GM19238 (cell line): ENCODE measurements at regions not wholly inside any gene's neighbourhood (a gene's known extent, or its start where the extent isn't known, plus 50 kb on each side); places are given as distances from the start of the nearest gene placed in this dataset.
A peak's percentile ranks its signal among the peaks of the same experiment; 100 is the strongest.

Experiments
- DNase-seq: peaks from one replicate; pipeline ENCODE4 v3.0.0; 2011; ENCODE audit warnings: low spot score; ENCODE audit not compliant: insufficient read length

DNA sequence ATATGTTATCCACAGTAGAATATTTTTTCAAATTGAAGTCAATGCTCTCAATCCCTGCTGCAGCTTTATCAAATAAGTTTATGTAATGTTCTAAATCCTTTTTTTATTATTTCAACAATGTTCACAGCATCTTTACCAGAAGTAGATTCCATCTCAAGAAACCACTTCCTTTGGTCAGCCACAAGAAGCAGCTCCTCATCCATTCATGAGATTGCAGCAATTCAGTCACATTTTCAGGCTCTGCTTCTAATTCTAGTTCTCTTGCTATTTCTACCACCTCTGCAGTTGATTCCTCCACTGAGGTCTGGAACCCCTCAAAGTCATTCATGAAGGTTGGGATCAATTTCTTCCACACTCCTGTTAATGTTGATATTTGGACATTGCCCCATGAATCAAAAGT is 2301.3 kb upstream of the TENM3 start:
- no peak for DNase-seq

DNA sequence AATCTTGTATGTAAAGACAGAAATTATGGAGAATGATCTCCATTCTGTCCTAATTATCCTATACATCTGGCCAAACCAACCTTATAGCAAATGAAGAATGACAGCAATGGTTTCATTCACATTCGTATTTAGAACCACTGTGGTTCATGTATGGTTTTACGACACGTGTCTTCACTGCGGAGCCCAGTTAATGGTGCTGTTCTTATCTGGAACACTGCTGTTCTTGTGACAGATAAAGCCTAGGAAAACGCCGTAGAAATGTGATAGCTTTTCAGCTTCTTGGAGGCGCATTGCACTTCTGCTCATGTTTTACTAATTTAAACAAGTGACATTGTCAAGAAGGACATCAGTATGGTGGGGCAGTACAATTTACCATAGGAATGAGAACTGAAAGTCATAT is 2266.4 kb upstream of the TENM3 start:
- no peak for DNase-seq

DNA sequence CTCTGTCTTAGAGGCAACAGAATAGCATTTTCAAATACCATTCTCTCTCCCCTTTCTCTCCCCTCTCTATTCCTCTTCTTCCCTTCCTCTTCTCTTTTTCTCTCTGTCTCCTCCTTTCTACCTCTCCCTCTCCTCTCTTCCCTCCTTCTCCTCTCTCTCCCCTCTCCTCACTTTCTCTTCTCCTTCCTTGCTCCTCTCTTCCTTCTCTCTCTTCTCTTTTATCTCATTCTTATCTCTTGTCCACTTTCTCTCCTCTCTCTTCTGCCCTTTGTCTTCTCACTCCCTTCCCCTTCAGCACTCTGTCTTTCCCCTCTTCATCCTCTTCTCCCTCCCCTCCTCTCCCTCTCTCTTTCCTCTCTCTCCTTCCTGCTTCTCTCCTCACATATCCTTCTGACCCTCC is 2265.8 kb upstream of the TENM3 start:
- DNase-seq, result no peak

DNA sequence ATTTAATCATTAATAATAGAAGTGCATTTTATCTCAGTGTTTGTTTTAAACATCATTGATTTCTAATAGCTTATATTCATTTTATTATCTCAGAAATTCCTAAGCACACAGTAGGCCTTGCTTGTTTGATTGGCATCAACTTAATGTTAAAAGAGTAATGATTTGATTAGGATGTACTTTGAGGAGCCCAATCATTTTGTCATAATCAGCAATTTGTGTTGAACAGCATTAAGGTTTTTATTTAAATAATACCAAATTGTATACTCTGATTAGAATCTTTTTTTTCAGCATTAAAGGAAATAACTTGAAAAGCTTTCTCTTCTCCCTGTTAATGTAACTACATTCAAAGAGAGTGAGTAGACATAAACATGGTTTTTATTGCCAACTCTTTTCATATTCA is 2262.0 kb upstream of the TENM3 start:
- no peak for DNase-seq

DNA sequence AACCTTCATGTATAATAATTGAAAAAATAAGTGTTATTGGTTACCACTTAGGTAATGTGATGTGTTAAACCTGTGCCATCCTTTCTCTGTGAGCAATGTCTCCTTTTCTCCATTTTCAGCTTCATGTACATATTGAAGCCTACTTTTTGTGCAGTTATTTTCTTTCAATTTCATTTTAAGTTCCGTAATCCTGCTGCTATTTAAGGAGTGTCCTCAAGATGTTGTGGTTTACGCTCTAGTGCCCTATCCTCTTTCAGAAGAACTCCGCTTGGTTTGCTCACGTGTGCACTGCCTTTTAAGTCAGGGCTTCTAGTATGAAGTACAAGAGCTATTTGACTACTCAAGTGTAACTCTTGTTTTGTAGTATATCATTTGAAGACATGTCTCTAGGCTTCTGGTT is 2253.2 kb upstream of the TENM3 start:
- DNase-seq, result peak; percentile 4

DNA sequence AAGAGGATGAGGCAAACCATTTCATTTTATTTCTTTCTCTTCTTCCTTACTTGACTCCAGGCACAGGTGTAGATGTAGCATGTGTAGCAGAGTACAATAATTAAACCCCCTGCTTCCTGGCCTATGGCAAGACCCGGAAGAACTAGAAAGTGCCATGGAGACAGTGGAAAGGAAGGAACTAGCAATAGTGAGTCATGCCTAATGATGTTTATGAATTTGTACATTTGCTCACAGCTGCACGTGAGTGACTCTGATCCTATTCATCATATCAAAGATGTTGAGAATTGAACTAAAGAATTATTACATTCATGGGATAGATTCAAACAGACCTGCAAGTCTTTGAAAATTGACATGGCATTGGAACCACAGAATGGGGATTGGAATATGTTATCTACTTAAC is 2233.9 kb upstream of the TENM3 start:
- no peak for DNase-seq

DNA sequence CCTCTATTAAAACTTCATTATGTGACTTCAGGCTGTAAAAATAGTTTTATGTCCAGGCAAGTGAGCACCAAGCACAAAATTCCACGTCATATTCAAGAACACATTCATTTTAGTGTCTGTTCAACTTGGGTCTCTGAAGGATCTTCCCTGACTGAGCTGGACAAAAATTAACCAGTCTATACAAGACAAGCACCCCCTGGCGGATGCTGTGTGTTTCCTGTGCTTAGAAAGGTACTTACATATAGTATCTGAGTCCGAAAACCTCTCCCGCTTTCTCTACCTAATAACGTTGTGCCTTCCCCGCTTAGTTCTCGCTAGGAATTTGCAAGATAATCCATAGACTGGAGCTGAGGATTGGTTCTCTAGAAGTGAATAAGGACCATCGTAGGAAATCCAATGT is 2214.5 kb upstream of the TENM3 start:
- DNase-seq, result no peak

DNA sequence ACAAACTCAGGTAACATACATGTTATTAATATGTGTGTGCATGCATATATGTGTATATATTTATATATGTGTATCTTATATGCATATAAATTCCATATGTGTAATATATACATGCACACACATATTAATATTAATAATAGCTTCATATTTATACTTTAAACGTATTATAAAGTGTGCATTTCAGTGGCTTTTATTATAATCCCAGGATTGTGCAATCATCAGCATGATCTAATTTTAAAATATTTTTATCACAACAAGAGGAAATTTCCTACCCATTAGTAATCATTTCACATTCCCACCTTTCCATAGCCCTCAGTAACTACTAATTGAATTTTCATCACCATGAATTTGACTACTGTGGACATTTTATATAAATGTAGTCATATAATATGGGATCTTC is 2211.9 kb upstream of the TENM3 start:
- no peak for DNase-seq

DNA sequence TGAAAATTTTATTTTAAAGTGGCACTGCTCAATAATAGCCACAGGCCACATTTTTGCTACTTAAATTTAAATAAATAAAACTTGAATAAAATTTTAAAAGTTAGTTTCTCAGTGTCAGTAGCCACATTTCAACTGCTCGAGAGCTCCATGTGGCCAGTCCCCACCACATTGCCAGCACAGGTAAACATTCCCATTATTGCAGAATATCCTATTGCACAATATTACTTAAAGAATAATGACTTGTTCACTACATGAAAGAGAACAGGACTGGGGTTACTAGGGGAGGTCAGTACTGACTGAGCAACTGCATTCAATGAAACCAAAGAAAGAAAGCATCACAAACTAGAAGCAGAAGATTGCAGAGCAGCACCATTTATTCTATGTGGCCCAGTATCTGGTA is 2201.6 kb upstream of the TENM3 start:
- no peak for DNase-seq

DNA sequence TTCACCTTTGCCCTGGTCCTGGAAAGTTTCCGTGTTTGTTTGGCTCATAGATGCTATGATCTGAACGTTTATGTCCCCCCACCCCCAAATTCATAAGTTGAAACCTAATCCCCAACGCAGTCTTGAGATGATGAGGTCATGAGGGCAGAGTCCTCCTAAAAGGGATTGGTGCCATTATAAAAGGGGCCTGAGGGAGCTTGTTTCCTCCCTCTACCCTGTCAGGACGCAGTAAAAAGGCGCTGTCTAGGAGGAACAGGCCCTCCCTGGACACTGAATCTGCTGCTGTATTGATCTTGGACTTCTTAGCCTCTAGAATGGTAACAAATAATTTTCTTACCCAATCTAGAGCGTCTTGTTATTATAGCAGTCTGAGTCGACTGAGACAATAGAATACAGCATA is 2190.6 kb upstream of the TENM3 start:
- no peak for DNase-seq

DNA sequence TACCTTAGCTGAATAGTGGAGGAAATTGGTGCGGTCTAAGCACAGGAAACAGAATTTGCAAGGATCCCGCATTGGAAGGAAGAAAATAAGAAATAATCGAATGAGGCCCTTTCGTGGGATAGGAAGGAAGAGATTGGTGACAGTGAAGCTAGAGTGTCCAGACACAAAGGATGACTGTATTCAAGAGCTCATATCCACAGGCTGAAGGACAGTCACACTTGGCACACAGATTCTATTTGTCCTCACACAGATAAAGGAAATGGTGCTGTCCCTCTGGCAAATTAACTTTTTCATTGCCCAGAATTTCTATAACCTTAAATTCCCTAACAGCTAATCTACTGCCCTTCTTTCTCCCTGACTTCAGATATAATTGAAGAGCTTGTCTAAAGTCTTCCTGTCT is 2188.9 kb upstream of the TENM3 start:
- no peak for DNase-seq

DNA sequence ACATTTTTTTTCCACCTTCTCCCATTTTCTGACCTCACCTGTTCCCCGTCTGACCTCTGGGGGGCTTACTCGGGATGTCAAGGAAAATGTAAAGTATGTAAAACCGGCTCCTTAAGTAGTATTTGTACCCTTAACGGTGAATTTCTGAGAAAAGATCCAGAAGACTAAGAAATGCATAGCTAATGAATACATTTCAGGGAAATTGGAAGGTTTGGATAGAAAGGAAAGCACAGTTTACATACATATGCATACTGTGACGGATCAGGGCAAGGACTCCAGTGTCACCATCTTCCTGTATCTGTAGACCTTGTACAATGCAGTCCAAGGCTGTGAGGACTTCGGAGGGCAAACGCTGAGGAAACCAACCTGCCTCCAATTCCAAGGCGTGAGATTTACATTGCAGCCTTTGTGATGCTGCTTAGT is 2185.9 kb upstream of the TENM3 start:
- no peak for DNase-seq

DNA sequence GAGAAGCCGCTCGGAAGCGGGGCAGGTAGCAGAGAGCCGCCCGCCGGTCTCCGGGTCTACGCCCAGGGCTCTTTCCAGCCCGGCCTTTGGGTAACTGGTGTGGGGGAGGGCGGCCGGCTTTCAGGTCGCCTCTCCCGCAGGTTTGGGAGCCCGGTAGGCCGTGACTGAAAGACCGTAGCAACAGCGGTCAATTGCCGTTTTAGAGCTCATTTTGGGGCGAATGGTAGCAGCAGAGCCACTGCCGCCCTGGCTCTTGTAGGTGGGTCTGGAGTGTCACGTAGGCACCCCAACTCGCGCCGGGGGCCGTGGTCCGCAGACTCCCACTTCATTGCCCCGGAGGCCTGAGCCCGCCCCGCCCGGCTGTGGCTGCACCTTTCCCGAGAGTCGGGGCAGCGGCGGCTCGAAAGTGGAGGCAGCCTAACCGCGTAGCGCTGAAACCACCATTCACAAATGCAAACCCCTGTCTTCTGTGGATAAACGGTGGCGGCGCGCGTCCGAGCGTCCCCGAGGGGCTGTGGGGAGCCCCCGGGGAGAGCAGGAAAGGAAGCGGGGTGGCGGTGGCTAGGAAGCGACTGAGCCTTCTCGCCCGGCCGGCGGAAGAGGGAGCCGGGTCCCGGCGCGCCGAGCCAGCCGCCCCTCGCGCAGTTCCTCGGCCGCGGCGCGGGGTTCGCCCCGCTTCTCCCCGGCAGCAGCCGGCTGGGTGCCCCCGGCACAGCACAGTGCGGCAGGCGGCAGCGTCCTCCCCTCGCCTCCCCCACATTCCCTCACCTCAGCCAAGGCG is 2185.1 kb upstream of the TENM3 start:
- peak; percentile 9 for DNase-seq

DNA sequence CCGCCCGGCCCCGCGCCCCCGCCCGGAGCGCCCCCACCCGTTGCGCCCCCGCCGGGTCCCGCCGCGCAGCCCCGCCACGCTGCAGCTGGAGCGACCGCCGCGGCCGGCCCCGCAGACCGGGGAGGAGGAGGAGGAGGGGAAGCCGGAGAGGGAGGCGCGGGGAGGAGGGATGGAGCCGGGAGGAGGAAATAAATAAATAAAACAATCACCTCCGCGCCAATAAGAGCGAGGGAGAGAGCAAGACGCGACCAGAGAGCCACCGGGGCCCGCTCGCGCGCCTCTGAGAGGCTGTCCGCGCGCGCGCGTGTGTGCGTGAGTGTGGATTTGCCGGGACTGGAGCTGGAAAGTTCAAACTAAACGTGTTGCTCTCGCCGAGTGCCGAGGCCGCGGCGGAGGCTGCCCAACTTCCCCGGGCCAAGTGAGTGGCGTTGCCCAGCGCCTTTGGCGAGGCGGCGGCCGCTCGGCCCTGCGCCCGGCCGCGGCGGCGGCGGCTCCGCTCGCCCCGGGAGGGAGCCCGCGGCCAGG is 2184.4 kb upstream of the TENM3 start:
- peak; percentile 3 for DNase-seq

DNA sequence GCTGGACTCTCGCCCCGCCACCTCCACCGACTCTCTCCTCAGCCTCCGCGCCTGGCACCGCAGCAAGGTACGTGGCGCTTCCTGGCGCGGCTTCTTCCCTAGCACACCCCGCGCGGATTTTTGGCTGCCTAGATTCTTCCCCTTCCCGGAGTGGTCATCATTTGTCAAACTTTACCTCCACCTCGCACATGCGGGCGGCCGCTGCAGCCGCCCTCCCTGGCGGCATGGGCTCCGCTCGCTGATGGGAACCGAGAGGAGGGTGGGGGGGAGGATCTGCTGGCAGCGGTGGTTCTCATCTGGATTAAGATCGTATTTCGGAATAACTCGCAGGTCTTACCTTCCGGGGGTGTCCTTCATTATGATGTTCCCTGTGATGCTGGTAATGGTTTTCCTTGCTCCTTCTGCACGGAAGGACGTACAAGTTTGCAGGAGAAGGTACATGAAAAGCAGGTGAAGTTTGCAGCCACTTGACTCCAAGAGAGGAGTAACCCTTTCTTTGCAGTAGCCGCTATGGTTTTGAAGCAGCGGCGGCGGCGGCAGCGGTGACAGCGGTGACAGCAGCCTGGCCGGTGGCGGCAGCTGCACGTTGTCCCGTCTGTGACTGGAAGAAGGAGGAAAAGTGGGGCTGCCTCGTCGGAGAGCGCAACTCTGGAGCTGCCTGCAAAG is 2183.9 kb upstream of the TENM3 start:
- DNase-seq, result no peak

DNA sequence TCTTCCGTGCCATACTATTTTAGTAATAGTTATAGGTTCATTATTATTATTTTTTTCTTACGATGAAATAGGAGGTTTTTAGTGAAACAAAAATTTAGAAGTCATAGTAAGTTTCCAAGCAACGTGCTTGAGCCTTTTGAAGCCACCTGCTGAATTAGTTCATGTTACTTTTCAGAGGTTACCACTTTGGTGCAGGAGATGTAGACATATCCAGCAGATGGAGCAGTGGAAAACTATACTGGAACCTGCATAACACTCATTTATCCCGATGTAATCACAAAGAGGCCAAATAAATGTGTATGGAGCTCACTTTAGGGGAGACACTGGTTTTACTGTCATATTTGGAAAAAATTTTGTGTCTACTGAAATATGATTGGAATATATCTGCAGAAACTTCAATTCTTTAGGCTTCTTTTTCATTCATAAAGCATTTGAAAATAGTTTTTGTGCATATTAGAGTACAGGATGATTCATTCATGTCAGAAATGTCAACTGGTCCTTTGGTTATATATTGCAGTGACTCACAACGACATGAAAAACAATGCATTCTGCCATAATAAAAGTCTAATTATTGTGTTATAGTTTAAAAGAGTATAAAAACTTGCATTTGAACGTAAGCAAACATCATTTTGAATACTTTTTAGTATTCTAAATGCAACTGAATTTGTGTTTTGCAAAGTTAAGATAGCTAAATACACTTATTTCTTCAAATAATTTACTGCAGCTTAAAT is 2182.9 kb upstream of the TENM3 start:
- no peak for DNase-seq

DNA sequence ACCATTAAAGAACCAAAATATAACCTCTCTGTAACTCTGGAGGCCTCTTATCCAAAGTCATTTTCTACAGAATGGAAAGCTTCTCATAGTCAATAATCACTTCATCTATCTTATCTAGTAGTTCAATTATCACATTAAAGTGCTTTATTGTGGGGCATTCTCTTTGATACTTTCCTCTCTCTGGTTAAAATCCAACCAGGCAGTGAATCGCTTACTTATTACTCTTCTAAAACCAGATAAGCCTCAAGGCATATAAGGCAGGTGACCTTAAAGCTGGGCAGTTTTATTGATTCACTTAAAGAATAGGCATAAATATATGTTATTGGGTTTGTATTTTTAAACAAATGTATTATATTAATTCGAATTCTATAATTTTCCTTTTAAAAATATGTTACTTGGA is 2162.1 kb upstream of the TENM3 start:
- DNase-seq, result no peak

DNA sequence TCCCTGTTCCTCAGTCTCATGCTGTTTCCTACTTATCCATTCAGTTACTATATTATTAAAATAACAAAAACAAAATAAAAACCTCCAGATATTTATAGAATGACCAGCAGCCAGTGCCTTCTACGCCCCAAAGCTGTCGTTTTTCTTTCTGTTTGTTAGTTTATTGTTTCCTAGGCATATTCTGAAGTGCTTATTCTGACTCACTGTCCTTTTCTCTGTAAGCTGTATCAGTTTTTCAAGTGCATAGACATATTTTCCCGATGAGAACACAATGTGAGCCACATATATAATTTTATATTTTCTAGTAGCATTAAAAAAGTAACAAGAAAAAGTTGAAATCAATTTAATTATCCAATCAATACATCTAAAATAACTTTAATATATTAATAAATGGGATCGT is 2158.6 kb upstream of the TENM3 start:
- DNase-seq, result no peak

DNA sequence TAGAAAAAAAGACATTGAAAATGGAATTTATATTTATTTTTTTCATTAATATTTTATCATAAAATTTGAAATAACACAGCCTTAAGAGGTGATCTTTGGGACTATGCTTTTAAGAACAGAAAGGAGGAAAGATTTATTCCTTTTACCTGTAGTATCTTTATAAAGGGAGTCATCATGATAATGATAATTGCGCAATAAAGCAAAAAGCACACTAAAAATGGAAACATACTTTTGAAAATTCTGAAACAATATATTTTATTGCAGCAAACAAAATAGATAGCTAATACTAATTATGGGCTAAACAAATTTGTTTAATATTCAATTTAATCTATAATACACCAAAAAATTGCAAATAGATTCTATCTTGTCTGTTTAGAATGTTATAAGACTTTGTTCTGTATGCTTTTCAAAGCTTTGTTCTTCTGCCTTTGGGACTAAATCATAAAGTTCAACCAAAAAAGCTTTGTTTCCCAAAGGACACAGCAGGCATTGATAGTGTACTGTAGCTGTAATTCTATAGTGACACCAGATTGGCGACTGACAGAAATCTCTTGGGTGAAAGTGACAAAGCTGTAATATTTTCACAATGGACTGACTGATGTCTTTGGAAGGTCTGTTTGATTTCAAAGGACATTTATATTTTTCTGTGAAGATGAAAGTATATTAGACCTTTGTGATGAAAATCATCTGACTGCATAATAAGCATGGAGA is 2156.6 kb upstream of the TENM3 start:
- DNase-seq, result no peak

DNA sequence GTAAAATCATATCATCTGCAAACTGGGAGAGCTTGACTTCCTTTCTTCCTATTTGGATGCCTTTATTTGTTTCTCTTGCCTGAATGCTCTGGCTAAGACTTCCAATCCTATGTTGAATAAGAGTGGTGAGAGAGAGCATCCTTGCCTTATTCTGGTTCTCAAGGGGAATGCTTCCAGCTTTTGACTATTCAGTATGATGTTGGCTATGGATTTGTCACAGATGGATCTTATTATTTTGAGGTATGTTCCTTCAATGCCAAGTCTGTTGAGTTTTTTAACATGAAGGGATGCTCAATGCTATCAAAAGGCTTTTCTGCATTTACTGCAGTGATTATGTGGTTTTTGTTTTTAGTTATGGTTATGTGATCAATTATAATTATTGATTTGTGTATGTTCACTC is 2144.6 kb upstream of the TENM3 start:
- DNase-seq, result no peak

DNA sequence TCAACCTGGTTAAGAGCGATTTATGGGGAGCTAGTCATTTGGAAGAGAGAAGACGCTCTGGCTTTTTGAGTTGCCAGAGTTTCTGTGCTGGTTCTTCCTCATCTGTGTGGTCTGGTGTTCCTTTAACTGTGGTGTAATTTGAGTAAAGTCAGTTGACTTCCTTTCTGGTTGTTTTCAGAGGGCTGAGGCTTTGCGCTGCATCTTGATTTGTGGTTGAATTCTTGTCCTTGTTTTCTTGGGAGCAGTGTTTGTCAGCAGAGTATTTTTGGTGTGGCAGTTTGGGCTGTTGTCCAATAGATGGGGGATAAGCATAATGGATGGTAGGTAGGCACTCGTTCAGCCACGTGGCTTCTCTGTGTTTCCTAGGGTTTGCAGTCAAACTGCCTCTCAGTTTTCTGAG is 2143.2 kb upstream of the TENM3 start:
- no peak for DNase-seq
